Pancreas (tissue), 10 donors: ENCODE measurements at regions not wholly inside any gene's neighbourhood (a gene's known extent, or its start where the extent isn't known, plus 50 kb on each side); places are given as distances from the start of the nearest gene placed in this dataset.

Experiments
- ATAC-seq, 4 donors: fragments of 200-7000 bp; cut with Tn5 transposase; one replicate each; pipeline versions ENCODE4 v1.8.0 to v1.9.1; 2020; ENCODE audit warnings: mild to moderate bottlenecking in 4 of 4, moderate library complexity in 4 of 4
- DNase-seq, 6 donors: peaks; one replicate each; pipeline ENCODE4 v3.0.0-alpha.2; 2020
- FAIRE-seq: peaks from 2 replicates; lab custom pipeline; 2012; peaks lifted over from hg19 to GRCh38; lab: Jason Lieb, UNC
- H3K27ac ChIP-seq, 4 donors: fragments of 200-600 bp; sonication (generic); 1 replicate in 3 of 4; 2 replicates in 1 of 4; pipeline versions ENCODE4 v1.5.0 to v1.8.0; 2020
- H3K27me3 ChIP-seq, 4 donors: fragments of 200-600 bp; one replicate each; pipeline ENCODE4 v1.8.0; 2021
- H3K36me3 ChIP-seq, 3 donors: fragments of 200-600 bp; sonication (generic) in 1 of 3; one replicate each; pipeline versions ENCODE4 v1.5.0 to v1.8.0; 2020 to 2021
- H3K4me1 ChIP-seq, 3 donors: fragments of 200-600 bp; one replicate each; pipeline ENCODE4 v1.8.0; 2021
- H3K4me3 ChIP-seq, 4 donors: fragments of 200-600 bp; sonication (generic) in 2 of 4; one replicate each; pipeline versions ENCODE4 v1.5.0 to v1.8.0; 2020 to 2021
- H3K9me3 ChIP-seq, 4 donors: fragments of 200-600 bp; one replicate each; pipeline ENCODE4 v1.8.0; 2021
- CTCF ChIP-seq, 4 donors: fragments of 200-600 bp; sonication (generic) in 3 of 4; IDR thresholded peaks; one replicate each; pipeline versions ENCODE4 v1.5.0 to v1.8.0; 2021; ENCODE audit warnings: antibody characterized with exemption in 4 of 4
- WGBS, 2 donors: extraction: QIAGEN DNeasy Blood & Tissue Kit; methylation state at CpG; one replicate each; pipeline ENCODE4 v1.1.7; 2013; 5-methylcytosine and 5-hydroxymethylcytosine counted together
- intact Hi-C, 3 donors: fragments of 100-400 bp; cut with DNase I; formaldehyde crosslinking; loops; one replicate each; pipeline versions ENCODE4 v1.11.1 to v1.14.2; 2022
- donor health status: healthy with polysubstance abuse.
- donor health status: DM: no; HTN: no; CAD: no; lungs with moderate emphysema.
- donor health status: DM: no; HTN: no; CAD: no.
- donor health status: control.
- donor health status: control.
- donor health status: Bipolar disorder and iron deficiency.
- donor health status: DM: yes; HTN: yes; CAD: no.
- donor health status: DM: no; HTN: no; CAD: no.
- donor health status: DM: no; HTN: no; CAD: no.
- donor health status: DM: yes; HTN: yes; CAD: no.

- TF ChIP-seq CTCF (IDR thresholded peaks at IDR 0.05), result no peak
- no peaks in the 10 kb centered on the region for H3K9me3 ChIP-seq
- no peak for DNase-seq
- H3K36me3 ChIP-seq, result no peaks in the 10 kb centered on the region
- H3K27ac ChIP-seq, result no peak overlapping the region
- no peak for FAIRE-seq
- intact Hi-C loops, result no loop called here
- ATAC-seq, result no peak
- H3K27me3 ChIP-seq, result no peaks in the 10 kb centered on the region
- no peak overlapping the region for H3K4me3 ChIP-seq
- no peaks in the 10 kb centered on the region for H3K4me1 ChIP-seq
Observed at GRCh38 chr6:50961611-50962010, 142.9 kb downstream of the TFAP2B start.

GRCh38 chr6:50962213-50962759, 143.6 kb downstream of the TFAP2B start:
- TF ChIP-seq CTCF (IDR thresholded peaks at IDR 0.05), result no peak

GRCh38 chr6:50963952-50964351, 145.3 kb downstream of the TFAP2B start:
- FAIRE-seq (no peak), DNase-seq (no peak), ATAC-seq (no peak)
- 74 to 83% methylated on average over 6 of the region's 6 CpGs for WGBS, 2 donors
- intact Hi-C loops, result no loop called here
- no peak for TF ChIP-seq CTCF (IDR thresholded peaks at IDR 0.05)
- H3K9me3 ChIP-seq, result no peaks in the 10 kb centered on the region
- no peaks in the 10 kb centered on the region for H3K27me3 ChIP-seq
- no peaks in the 10 kb centered on the region for H3K36me3 ChIP-seq
- H3K4me3 ChIP-seq, result no peak overlapping the region
- H3K27ac ChIP-seq, result no peak overlapping the region
- no peaks in the 10 kb centered on the region for H3K4me1 ChIP-seq

More at GRCh38 chr6:50962213-50962759, 143.6 kb downstream of the TFAP2B start:
- intact Hi-C loops, result no loop called here
- H3K27me3 ChIP-seq, result no peaks in the 10 kb centered on the region
- no peaks in the 10 kb centered on the region for H3K4me1 ChIP-seq
- H3K4me3 ChIP-seq, result no peak overlapping the region
- FAIRE-seq (no peak), DNase-seq (no peak), ATAC-seq (no peak)
- H3K9me3 ChIP-seq, result no peaks in the 10 kb centered on the region
- no peak overlapping the region for H3K27ac ChIP-seq
- H3K36me3 ChIP-seq, result no peaks in the 10 kb centered on the region

- no peak for FAIRE-seq
- Histone ChIP-seq H3K4me1 (no peaks in the 10 kb centered on the region), H3K9me3 (no peaks in the 10 kb centered on the region), H3K27me3 (no peaks in the 10 kb centered on the region), H3K36me3 (no peaks in the 10 kb centered on the region), H3K4me3 (no peak overlapping the region), H3K27ac (no peak overlapping the region)
- no peak for ATAC-seq
- TF ChIP-seq CTCF (IDR thresholded peaks at IDR 0.05), result no peak
- DNase-seq, result no peak
- intact Hi-C loops, result no loop called here
Observed at GRCh38 chr6:50965495-50965894, 146.8 kb downstream of the TFAP2B start.

- TF ChIP-seq CTCF (IDR thresholded peaks at IDR 0.05), result no peak
- intact Hi-C loops, result no loop called here
- Histone ChIP-seq H3K4me1 (no peaks in the 10 kb centered on the region), H3K27me3 (no peaks in the 10 kb centered on the region), H3K36me3 (no peaks in the 10 kb centered on the region), H3K4me3 (no peak overlapping the region), H3K27ac (no peak overlapping the region), H3K9me3 (no peaks in the 10 kb centered on the region)
- DNase-seq, result no peak
- 20 to 21% methylated on average over 1 of the region's 1 CpG for WGBS, 2 donors
- ATAC-seq, result no peak
- FAIRE-seq, result peak; percentile 17
Observed at GRCh38 chr6:50966532-50966931, 147.9 kb downstream of the TFAP2B start.
